ENCODE measurements at regions not wholly inside any gene's neighbourhood (a gene's known extent, or its start where the extent isn't known, plus 50 kb on each side); places are given as distances from the start of the nearest gene placed in this dataset.
"Not testable (repeated sequence)": the region's sequence is repeated elsewhere in the genome, so short reads cannot be mapped to it uniquely, and the experiment has no call there.

- H3K27ac Mint-ChIP-seq (ENCODE audit: unreplicated experiment) = no peak overlapping the region
- H3K9me3 Mint-ChIP-seq (ENCODE audit: unreplicated experiment) = peaks cover 7% of the 10 kb centered on the region
- H3K4me3 Mint-ChIP-seq (ENCODE audit: unreplicated experiment) = no peak overlapping the region
- H3K36me3 Mint-ChIP-seq (ENCODE audit: unreplicated experiment) = peaks cover 11% of the 10 kb centered on the region
- H3K27me3 Mint-ChIP-seq (ENCODE audit: unreplicated experiment) = no peaks in the 10 kb centered on the region
- no peaks in the 10 kb centered on the region for H3K4me1 Mint-ChIP-seq (ENCODE audit: low read depth, unreplicated experiment)
- no peak for TF ChIP-seq CTCF (IDR thresholded peaks at IDR 0.05; ENCODE audit: partially characterized antibody, unreplicated experiment)
- DNase-seq = no peak
These were observed 163.3 kb downstream of the TM2D1 start for GRCh38 chr1:61561666-61562065.

GRCh38 chr1:61560385-61560784 is 164.6 kb downstream of the TM2D1 start:
- H3K4me1 Mint-ChIP-seq (ENCODE audit: low read depth, unreplicated experiment) = no peaks in the 10 kb centered on the region
- H3K4me3 Mint-ChIP-seq (ENCODE audit: unreplicated experiment) = no peak overlapping the region
- no peak for DNase-seq
- peaks cover 4% of the 10 kb centered on the region for H3K9me3 Mint-ChIP-seq (ENCODE audit: unreplicated experiment)
- no peak overlapping the region for H3K27ac Mint-ChIP-seq (ENCODE audit: unreplicated experiment)
- no peaks in the 10 kb centered on the region for H3K27me3 Mint-ChIP-seq (ENCODE audit: unreplicated experiment)
- H3K36me3 Mint-ChIP-seq (ENCODE audit: unreplicated experiment) = peaks cover 11% of the 10 kb centered on the region
- no peak for TF ChIP-seq CTCF (IDR thresholded peaks at IDR 0.05; ENCODE audit: partially characterized antibody, unreplicated experiment)

GRCh38 chr1:61556631-61557030 is 168.3 kb downstream of the TM2D1 start:
- DNase-seq = no peak
- Mint-ChIP-seq H3K4me1 (ENCODE audit: low read depth, unreplicated experiment) (no peaks in the 10 kb centered on the region), H3K27me3 (ENCODE audit: unreplicated experiment) (no peaks in the 10 kb centered on the region), H3K4me3 (ENCODE audit: unreplicated experiment) (no peak overlapping the region), H3K9me3 (ENCODE audit: unreplicated experiment) (peaks cover 4% of the 10 kb centered on the region), H3K36me3 (ENCODE audit: unreplicated experiment) (peaks cover 9% of the 10 kb centered on the region), H3K27ac (ENCODE audit: unreplicated experiment) (no peak overlapping the region)
- no peak for TF ChIP-seq CTCF (IDR thresholded peaks at IDR 0.05; ENCODE audit: partially characterized antibody, unreplicated experiment)

DNA sequence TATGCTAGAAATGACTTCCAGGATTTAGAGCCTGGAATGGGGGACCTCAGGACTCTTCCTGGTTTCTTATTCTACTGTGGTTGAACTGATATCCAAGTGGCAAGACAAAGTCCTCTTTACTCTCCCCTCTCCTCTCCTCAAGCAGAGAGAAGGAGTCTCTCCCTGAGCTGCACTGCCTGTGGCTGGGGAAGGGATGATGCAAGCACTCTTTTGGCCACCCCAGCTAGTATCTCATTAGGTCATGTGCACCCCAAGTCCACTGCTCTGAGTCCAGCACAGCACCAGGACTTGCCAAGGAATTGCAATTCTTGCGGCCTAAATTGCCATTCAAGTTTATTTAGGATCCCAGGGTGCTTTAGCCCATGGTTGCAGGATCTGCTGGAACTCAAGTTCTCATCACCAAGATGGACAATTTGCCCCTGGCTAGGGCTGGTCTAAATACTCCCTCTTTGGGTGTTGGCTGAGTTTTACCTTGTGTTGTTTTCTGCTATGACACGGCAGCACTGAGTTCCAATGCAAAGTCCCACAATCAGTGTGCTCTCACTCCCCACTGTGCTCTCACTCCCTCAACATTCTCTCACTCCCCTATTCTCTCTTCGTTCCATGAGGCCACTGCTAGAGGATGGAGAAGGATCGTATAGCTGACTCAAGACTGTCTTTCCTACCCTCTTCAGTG is 172.2 kb downstream of the TM2D1 start:
- no peaks in the 10 kb centered on the region for H3K4me1 Mint-ChIP-seq (ENCODE audit: low read depth, unreplicated experiment)
- H3K9me3 Mint-ChIP-seq (ENCODE audit: unreplicated experiment) = peaks cover 5% of the 10 kb centered on the region
- TF ChIP-seq CTCF (IDR thresholded peaks at IDR 0.05; ENCODE audit: partially characterized antibody, unreplicated experiment) = no peak
- no peak for DNase-seq
- peaks cover 25% of the 10 kb centered on the region for H3K36me3 Mint-ChIP-seq (ENCODE audit: unreplicated experiment)
- no peaks in the 10 kb centered on the region for H3K27me3 Mint-ChIP-seq (ENCODE audit: unreplicated experiment)
- H3K4me3 Mint-ChIP-seq (ENCODE audit: unreplicated experiment) = no peak overlapping the region
- no peak overlapping the region for H3K27ac Mint-ChIP-seq (ENCODE audit: unreplicated experiment)

DNA sequence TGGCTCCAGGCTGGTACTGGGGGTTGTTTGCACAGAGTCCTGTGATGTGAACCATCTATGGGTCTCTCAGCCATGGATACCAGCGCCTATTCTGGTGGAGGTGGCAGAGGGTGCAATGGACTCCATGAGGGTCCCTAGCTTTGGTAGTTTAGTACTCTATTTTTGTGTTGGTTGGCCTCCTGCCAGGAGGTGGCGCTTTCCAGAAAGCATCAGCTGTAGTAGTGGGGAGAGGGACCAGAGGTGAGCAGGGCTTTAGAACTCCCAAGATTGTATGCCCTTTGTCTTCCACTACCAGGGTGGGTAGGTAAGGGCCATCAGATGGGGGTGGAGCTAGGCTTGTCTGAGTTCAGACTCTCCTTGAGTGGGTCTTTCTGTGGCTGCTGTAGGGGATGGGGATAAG is 177.6 kb downstream of the TM2D1 start:
- not testable (repeated sequence) for H3K27me3 Mint-ChIP-seq (ENCODE audit: unreplicated experiment); H3K27ac Mint-ChIP-seq (ENCODE audit: unreplicated experiment); H3K9me3 Mint-ChIP-seq (ENCODE audit: unreplicated experiment); H3K4me1 Mint-ChIP-seq (ENCODE audit: low read depth, unreplicated experiment); H3K4me3 Mint-ChIP-seq (ENCODE audit: unreplicated experiment); DNase-seq
- H3K36me3 Mint-ChIP-seq (ENCODE audit: unreplicated experiment) = peaks cover 25% of the 10 kb centered on the region

DNA sequence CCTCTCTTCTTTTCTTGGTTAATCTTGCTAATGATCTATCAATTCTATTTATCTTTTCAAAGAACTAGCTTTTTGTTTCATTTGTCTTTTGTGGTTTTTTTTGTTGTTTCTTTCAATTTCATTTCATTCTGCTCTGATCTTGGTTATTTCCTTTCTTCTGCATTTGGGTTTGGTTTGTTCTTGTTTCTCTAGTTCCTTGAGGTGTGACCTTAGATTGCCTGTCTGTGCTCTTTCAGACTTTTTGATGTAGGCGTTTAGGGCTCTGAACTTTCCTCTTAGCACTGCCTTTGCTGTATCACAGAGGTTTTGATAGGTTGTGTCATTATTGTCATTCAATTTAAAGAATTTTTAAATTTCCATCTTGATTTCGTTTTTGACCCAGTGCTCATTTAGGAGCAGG is 180.1 kb downstream of the TM2D1 start:
- H3K4me3 Mint-ChIP-seq (ENCODE audit: unreplicated experiment); H3K27ac Mint-ChIP-seq (ENCODE audit: unreplicated experiment); DNase-seq; H3K9me3 Mint-ChIP-seq (ENCODE audit: unreplicated experiment); H3K27me3 Mint-ChIP-seq (ENCODE audit: unreplicated experiment); H3K4me1 Mint-ChIP-seq (ENCODE audit: low read depth, unreplicated experiment): not testable (repeated sequence)
- H3K36me3 Mint-ChIP-seq (ENCODE audit: unreplicated experiment) = peaks cover 10% of the 10 kb centered on the region

DNA sequence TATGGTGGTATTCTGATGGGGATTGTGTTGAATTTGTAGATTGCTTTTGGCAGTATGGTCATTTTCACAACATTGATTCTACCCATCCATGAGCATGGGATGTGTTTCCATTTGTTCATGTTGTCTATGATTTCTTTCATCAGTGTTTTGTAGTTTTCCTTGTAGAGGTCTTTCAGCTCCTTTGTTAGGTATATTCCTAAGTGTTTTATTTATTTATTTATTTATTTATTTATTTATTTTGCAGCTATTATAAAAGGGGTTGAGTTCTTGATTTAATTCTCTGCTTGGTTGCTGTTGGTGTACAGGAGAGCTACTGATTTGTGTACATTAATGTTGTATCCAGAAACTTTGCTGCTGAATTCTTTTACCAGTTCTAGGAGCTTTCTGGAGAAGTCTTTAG is 181.4 kb downstream of the TM2D1 start:
- not testable (repeated sequence) for H3K4me3 Mint-ChIP-seq (ENCODE audit: unreplicated experiment); H3K9me3 Mint-ChIP-seq (ENCODE audit: unreplicated experiment); H3K27me3 Mint-ChIP-seq (ENCODE audit: unreplicated experiment); H3K27ac Mint-ChIP-seq (ENCODE audit: unreplicated experiment); H3K36me3 Mint-ChIP-seq (ENCODE audit: unreplicated experiment); DNase-seq; H3K4me1 Mint-ChIP-seq (ENCODE audit: low read depth, unreplicated experiment)
